GM21390 (cell line): ENCODE measurements at regions not wholly inside any gene's neighbourhood (a gene's known extent, or its start where the extent isn't known, plus 50 kb on each side); places are given as distances from the start of the nearest gene placed in this dataset.

Source experiments
- ATAC-seq: cut with Tn5 transposase; IDR thresholded peaks from one replicate; pipeline ENCODE4 v1.9.1; 2021; ENCODE audit not compliant: unreplicated experiment

- ATAC-seq = no peak
These were observed 223.0 kb upstream of the SATB1 start for GRCh38 chr3:18648159-18648558.

- no peak for ATAC-seq
These were observed 220.5 kb upstream of the SATB1 start for GRCh38 chr3:18645619-18646018.

DNA sequence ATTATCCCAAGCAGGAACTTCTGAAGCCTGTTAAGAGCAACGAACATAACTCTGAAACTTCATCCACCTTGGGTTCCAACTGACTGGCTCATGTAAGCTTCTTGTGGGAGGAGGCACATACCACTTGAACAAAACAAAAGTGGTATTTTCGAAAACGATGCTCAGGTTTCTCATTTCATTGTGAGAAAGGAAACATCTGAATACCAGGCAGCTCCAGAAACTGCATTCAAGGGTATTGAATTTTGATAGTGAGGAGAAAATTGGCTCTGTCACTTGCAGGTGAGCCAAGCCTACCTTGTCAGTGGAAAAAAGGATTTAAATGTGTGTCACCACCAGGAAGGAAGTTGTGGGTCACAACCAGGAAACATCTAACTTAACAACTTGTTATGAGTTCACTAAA is 218.1 kb upstream of the SATB1 start:
- no peak for ATAC-seq

DNA sequence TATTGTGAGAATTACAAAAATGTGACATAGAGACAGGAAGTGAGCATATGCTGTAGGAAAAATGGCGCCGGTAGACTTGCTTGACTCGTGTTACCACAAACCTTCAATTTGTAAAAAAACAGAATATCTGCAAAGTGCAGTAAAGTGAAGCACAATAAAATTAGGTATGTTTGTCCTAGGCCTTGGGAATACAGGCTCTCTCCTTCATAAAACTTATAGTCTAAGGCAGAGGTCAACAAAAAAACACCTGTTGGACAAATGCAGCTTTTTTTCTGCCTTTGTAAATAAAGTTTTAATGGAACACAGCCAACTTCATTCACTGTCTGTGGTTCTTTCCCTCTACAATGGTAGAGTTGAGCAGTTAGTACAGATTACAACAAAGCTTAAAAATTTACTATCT is 216.8 kb upstream of the SATB1 start:
- ATAC-seq = no peak

DNA sequence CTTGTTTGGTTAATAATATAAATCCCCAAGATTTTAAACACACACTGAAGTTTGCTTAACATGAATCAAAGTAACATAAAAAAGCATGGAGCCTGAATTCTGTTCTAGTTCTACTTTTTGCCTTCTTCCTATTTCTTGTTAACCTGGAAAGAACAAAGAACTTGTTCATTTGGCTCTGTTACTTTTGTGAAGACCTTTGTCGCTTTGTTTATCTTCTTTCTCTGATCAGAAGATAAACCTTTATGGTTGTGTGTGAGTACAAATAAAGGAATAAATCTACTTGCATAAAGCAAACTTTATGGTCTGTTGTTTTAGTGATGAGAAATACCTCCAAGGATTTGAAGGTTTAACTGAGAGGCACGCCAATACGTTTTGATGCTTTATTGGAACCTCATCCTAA is 210.1 kb upstream of the SATB1 start:
- no peak for ATAC-seq

DNA sequence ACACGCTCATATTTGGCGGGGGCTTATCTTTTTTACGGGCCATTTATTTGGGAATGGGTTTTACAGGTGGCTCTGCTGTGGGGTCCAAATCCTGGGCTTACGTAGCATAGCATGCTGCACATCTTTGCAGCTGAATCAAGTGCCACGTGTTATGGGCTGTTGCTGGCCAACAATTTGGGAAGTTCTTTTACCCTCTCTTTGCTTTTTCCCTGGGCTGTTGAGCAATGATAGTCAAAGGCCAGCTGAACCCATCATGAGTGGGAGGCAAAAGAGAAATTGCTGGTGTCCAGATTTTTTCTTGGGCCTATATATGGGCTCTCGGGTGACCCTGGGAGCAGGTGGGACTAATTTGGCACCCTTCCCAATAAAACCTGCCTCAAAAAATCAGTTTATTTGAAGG is 209.3 kb upstream of the SATB1 start:
- no peak for ATAC-seq

- no peak for ATAC-seq
These were observed 207.9 kb upstream of the SATB1 start for GRCh38 chr3:18633002-18633401.

GRCh38 chr3:18630295-18630694 is 205.2 kb upstream of the SATB1 start:
- no peak for ATAC-seq

DNA sequence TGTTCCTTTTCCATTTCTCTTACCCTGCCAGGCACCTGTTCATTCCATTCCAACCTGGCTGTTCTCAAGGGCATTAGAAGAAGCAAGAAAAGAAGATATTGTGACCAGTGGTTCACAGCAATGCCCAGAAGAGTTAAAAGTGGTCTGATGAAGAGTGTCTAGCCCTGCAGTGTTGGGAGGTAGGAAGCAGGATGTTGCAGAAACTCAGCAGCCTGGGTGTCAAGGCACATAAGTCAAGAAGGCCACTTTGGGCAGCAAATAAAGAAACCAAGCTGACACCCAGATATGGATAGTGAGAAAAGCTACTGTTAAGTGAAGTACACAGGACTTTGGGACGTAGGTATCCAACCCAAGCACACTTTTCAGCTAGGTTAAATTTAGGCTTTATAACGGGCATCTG is 199.9 kb upstream of the SATB1 start:
- ATAC-seq = no peak

DNA sequence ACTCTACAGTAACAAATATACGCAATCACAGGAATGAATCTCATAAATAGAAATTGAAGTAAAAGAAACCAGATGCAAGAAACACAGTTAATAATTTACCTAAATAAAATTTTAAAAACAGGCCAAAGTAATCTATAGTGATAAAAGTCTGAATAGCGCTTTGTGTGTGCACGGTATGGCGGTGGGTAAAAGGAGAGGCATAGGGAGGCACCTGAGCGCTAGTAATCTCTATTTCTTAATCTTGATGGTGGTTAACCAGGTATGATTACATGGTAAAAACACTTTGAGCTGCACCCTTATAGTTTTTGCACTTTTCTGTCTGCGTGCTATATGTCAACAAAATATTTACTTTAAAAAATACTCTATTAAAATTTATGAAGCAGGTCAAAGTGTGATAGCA is 198.1 kb upstream of the SATB1 start:
- no peak for ATAC-seq

GRCh38 chr3:18618723-18619122 is 193.6 kb upstream of the SATB1 start:
- ATAC-seq = no peak

DNA sequence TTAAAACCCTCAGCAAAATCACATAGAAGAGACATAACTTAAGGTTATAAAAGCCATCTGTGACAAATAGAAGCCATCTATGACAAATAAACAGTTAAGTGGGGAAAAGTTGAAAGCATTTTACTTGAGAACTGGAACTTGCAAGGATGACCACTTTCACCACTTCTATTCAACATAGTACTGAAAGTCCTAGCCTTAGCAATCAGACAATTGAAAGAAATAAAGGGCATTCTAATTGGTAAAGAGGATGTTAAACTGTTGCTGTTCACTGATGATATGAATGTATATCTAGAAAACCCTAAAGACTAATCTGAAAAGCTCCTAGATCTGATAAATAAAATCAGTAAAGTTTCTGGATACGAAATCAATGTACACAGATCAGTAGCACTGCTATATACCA is 186.9 kb upstream of the SATB1 start:
- ATAC-seq = no peak

DNA sequence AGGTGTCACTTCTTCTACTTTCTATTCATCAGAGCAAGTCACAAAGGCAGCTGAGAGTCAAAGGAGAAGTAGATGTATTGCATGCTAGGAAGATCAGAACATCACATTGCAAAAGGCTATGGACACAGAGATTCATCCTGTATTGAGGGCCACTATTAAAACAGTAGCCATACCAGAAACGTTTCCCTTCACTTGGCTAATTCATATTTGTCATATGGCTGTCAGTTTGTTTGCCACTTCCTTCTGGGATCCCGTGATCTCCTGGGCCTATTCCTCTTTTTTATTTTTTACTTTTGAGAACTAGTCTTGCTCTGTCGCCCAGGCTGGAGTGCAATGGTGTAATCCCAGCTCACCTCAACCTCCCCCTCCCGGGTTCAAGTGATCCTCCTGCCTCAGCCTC is 184.0 kb upstream of the SATB1 start:
- no peak for ATAC-seq

GRCh38 chr3:18597919-18598318 is 172.8 kb upstream of the SATB1 start:
- ATAC-seq = no peak

DNA sequence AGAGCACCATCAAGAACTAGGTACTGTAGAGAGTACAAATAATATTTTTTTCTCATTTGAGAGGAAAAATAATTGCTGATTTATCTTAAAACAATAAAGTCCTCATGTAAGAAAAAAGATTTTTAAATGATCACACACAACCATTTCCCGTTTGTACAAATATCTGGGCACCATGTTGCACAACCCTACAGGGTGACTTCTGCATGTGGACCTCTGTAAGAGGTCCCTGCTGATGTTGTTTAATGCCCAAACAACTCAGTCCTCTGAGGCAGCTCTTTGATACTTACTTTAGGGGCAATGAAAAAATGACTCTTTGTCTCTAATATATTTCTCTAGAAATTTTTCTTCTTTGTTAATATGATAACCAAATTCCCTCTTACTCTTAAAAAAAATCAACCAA is 168.1 kb upstream of the SATB1 start:
- ATAC-seq = no peak

DNA sequence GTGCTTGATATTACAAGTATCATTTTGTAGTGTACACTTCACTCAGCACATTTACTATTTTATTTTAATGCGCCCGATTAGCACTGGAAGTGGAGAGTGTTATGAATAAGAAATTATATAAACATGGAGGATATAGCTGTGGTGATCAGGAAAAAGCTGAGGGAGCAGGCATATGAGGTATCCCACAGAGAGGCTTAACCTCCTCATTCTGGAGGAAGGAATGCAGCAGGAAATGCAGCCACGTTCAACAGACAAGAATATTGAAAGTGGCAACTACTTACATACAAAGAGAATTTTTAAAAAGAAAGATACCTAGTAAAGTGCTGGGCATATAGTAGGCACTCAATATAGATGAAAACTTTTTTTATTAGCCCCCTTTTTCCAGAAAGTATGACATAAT is 166.0 kb upstream of the SATB1 start:
- ATAC-seq = no peak

GRCh38 chr3:18586076-18586475 is 160.9 kb upstream of the SATB1 start:
- no peak for ATAC-seq

DNA sequence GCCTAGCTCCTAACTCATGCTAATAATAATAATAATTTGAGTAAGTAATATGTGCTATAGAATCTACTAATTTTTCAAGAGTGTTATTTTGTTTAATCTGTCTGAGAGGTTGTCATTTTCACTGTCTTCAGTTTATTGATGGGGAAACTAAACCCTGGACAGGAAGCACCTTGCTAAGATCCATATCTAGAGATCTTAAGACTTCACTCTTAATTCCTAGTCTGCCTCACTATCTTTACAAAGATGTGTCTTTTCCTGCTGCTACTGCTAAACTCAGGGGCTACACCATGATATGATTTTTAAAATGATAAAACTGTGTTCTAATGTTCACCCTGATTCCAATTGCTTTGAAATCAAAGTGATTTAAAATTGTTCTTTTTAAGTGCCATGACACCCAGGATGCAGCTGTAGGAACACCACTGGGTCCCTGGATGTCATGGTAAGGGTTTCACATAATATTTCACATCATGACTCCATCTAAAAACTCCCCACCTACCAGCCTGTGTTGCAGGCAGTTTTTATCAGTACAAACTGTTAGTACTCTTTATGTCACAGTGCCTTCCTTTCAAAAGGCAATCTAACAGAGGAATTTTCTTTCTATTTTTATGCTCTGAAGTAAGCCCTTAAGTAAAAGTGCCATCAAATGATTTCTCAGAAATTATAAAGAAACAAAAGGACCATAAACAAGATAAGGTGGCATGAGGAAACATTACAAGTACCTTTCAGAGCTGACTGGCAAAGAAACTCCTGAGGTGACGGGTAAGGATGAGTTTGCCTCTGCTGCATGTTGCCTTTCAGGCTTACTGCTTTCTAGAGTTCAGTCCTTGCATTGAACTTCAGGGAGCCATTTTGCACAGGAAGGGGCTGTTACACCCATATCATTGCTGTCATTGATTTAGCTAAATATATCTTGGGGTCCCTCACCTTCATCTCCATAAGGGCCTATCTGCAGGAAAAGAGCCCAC is 160.1 kb upstream of the SATB1 start:
- no peak for ATAC-seq

DNA sequence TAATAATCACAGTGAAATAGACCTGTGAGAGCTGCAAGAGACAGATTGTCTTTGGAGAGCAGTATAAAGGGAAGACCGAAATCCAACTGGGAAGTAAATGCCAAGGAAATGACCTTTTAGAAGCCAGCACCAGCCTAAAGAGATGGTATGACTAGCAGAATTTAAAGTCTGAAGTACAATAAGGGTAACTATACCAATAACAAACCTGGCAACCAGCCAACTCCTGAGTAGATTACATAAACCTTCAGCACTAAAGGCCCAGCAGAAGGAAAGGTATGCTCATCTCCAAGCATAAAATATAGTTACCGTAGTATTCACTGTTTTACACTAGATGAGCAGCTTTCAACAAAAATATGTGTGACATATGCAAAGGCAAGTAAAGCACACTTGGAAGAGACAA is 155.1 kb upstream of the SATB1 start:
- ATAC-seq = no peak

DNA sequence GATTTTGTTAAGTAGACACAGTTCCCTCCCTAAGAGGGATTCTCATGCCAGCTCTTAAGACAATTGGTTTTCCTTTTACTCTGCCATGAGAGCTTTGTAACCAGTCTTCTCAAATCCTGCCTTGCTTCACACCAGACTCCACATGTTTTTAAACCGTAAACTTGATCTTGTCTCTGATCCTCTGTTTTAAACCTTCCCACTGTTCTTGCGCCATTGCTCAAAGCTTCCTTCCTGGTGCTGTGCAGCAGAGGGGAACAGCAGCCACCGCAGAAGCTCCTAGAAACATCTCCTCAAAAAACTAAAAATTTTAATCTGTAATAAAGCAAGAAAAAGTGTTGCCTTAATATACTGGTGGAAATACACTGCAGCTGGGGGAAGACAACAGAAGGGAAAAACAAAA is 154.5 kb upstream of the SATB1 start:
- no peak for ATAC-seq

- ATAC-seq = no peak
These were observed 150.4 kb upstream of the SATB1 start for GRCh38 chr3:18575573-18575972.

DNA sequence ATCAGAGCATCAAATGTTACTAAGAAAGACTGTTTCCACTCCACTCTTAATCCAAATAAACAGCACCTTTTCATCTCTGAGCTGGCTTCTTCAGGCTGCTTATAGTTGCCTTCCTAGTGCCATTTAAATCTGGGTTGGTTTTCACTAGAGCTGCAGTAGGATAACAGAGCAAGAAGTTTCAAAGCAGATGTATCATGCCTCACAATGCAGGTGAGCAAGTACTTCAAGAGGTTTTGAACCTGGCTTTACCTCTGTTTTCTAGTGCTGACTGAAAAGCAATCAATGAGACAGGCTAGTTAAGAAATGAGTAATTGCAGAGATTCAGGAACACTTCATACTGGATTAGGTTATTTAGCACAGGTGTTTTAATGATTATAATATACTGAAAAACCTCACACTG is 147.7 kb upstream of the SATB1 start:
- no peak for ATAC-seq

DNA sequence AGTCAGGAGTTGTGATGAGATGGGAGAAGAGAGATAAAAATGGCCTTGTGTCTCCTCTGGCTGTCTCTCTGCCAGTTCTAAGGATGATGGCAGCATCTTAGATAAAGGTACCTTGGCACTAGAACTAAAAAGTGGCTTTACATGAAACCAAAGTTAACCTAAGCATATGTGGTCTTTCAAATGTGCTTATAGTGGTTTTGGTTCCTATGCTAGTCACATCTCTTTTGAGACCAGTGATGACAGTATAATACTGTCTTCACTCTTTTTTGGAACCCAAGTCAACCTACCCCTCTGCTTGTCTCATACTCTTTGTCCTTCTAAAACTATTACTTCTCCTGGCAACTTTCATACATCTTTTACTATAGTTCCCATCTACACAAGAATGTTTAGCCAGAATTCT is 142.2 kb upstream of the SATB1 start:
- ATAC-seq = no peak
